ENCODE measurements at regions not wholly inside any gene's neighbourhood (a gene's known extent, or its start where the extent isn't known, plus 50 kb on each side); places are given as distances from the start of the nearest gene placed in this dataset.

DNA sequence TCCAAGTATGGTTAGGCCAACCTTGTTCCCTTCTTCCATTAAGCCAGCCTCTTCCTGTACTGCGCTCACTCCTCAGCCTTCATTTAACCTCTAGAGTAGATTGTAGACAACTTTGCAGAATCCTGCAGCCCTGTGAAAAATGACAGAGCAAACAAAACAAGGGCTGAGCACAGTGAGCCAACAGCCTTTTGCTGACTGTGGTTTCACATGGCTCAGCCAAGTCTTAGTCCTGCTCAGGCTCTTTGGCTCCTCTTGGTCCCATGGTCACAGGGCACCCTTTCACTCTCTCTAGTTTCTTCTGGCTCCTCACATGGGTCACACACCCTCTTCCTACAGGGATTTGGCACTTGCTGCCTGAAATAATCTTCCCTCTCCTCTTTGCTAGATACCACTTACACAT, 900.3 kb downstream of the CCSER2 start:
- H3K4me2 ChIP-seq (replicated peaks; ENCODE audit: extremely low read depth, low read length, poor library complexity, severe bottlenecking) = no peak overlapping the region
- no peak for TF ChIP-seq CTCF (IDR thresholded peaks at IDR 0.05)
- H3K36me3 Mint-ChIP-seq = no peaks in the 10 kb centered on the region
- no peaks in the 10 kb centered on the region for H4K20me1 ChIP-seq (ENCODE audit: insufficient read depth, low read length)
- WGBS (ENCODE audit: insufficient coverage) = 42% methylated on average over 1 of the region's 1 CpG
- H3K27me3 ChIP-seq (ENCODE audit: control insufficient read depth in 2 of 2, insufficient read depth in 2 of 2, low read length in 2 of 2) = no peaks in the 10 kb centered on the region
- no peaks in the 10 kb centered on the region for H3K4me1 ChIP-seq (ENCODE audit: control insufficient read depth in 1 of 2, insufficient read depth in 2 of 2, low read length in 2 of 2)
- DNase-seq = no peak
- H3K27me3 Mint-ChIP-seq (ENCODE audit: low read depth in 3 of 3) = peaks cover 0 to 3% (median 0%) of the 10 kb centered on the region in 3 donors
- no peak overlapping the region for H3K4me3 ChIP-seq (replicated peaks in 1 of 3; ENCODE audit: low read depth in 2 of 3, low read length in 3 of 3)
- H3K36me3 ChIP-seq (replicated peaks in 1 of 2; ENCODE audit: control insufficient read depth in 1 of 2, insufficient read depth in 2 of 2, low read length in 2 of 2) = no peaks in the 10 kb centered on the region
- no peak overlapping the region for H3K9ac ChIP-seq (ENCODE audit: insufficient read depth, low read length, poor library complexity, severe bottlenecking)
- H3K27ac Mint-ChIP-seq = no peak overlapping the region
- H3K9me3 ChIP-seq (replicated peaks in 1 of 2; ENCODE audit: control insufficient read depth in 1 of 2, insufficient read depth in 1 of 2, low read length in 2 of 2) = no peaks in the 10 kb centered on the region
- no peak overlapping the region for H3K27ac ChIP-seq (ENCODE audit: low read depth in 1 of 2, low read length in 2 of 2)
- H3K4me1 Mint-ChIP-seq = no peaks in the 10 kb centered on the region
- no peaks in the 10 kb centered on the region for H3K79me2 ChIP-seq (ENCODE audit: insufficient read depth, low read length)
- intact Hi-C loops (cut with micrococcal nuclease) = no loop called here
- peaks cover 0 to 13% (median 0%) of the 10 kb centered on the region in 7 donors for H3K9me3 Mint-ChIP-seq
- H2AFZ ChIP-seq (ENCODE audit: insufficient read depth, low read depth, low read length, poor library complexity, severe bottlenecking) = no peak overlapping the region
- no peak overlapping the region for H3K4me3 Mint-ChIP-seq

DNA sequence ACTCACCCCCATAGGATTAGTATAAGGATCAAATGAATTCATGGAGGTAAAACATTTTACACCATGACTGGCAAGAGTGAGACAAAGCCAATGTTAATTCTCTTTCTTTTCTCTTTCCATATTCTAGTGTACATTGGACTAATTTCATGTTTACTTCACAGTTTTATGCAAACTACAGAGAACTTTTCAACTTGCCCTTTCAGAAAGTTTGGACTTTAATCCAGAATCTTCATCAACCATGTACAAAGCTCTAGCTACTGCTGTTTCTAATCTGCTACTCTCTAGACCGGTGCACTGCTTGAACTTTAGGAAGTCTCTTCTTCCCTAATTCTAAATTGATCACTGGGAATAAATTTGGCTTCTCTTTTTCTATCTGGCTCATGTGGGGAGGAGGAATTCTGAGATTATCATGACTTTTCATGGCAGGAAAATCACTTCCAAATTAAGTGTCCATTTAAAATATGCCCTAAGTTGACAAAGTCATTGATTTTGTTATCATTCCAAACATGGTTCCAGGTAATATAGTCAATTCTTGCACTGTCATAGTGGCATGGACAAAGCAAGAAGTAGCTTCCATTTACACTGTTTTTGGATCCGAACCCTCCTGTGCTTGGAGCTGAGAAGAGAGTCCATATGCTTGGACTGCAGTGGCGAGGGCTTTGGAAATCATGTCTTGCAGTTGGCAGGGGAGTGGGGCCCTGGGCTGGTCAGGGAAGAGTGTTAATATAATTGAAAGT, 903.3 kb downstream of the CCSER2 start:
- 66% methylated on average over 2 of the region's 3 CpGs for WGBS (ENCODE audit: insufficient coverage)
- Histone ChIP-seq H3K27me3 (ENCODE audit: control insufficient read depth in 2 of 2, insufficient read depth in 2 of 2, low read length in 2 of 2) (no peaks in the 10 kb centered on the region), H3K27ac (ENCODE audit: low read depth in 1 of 2, low read length in 2 of 2) (no peak overlapping the region), H3K4me3 (replicated peaks in 1 of 3; ENCODE audit: low read depth in 2 of 3, low read length in 3 of 3) (no peak overlapping the region), H2AFZ (ENCODE audit: insufficient read depth, low read depth, low read length, poor library complexity, severe bottlenecking) (no peak overlapping the region), H3K4me2 (replicated peaks; ENCODE audit: extremely low read depth, low read length, poor library complexity, severe bottlenecking) (no peak overlapping the region), H3K9ac (ENCODE audit: insufficient read depth, low read length, poor library complexity, severe bottlenecking) (no peak overlapping the region), H4K20me1 (ENCODE audit: insufficient read depth, low read length) (no peaks in the 10 kb centered on the region), H3K9me3 (replicated peaks in 1 of 2; ENCODE audit: control insufficient read depth in 1 of 2, insufficient read depth in 1 of 2, low read length in 2 of 2) (no peaks in the 10 kb centered on the region), H3K4me1 (ENCODE audit: control insufficient read depth in 1 of 2, insufficient read depth in 2 of 2, low read length in 2 of 2) (no peaks in the 10 kb centered on the region), H3K79me2 (ENCODE audit: insufficient read depth, low read length) (no peaks in the 10 kb centered on the region), H3K36me3 (replicated peaks in 1 of 2; ENCODE audit: control insufficient read depth in 1 of 2, insufficient read depth in 2 of 2, low read length in 2 of 2) (no peaks in the 10 kb centered on the region)
- H3K36me3 Mint-ChIP-seq = no peaks in the 10 kb centered on the region
- no peaks in the 10 kb centered on the region for H3K4me1 Mint-ChIP-seq
- TF ChIP-seq CTCF (IDR thresholded peaks at IDR 0.05) = no peak
- no peak overlapping the region for H3K4me3 Mint-ChIP-seq
- no peak overlapping the region for H3K27ac Mint-ChIP-seq
- DNase-seq = no peak
- peaks cover 0 to 10% (median 0%) of the 10 kb centered on the region in 7 donors for H3K9me3 Mint-ChIP-seq
- H3K27me3 Mint-ChIP-seq (ENCODE audit: low read depth in 3 of 3) = no peaks in the 10 kb centered on the region
- intact Hi-C loops (cut with micrococcal nuclease) = no loop called here
